GM12864 (cell line): ENCODE measurements at regions not wholly inside any gene's neighbourhood (a gene's known extent, or its start where the extent isn't known, plus 50 kb on each side); places are given as distances from the start of the nearest gene placed in this dataset.
"Not testable (repeated sequence)": the region's sequence is repeated elsewhere in the genome, so short reads cannot be mapped to it uniquely, and the experiment has no call there.

Source experiments
- DNase-seq: peaks from one replicate; pipeline ENCODE4 v3.0.0-alpha.2; 2011; ENCODE audit warnings: low read depth
- H3K4me3 ChIP-seq: 2 replicates; pipeline ENCODE4 v1.5.1; 2011; ENCODE audit warnings: mild to moderate bottlenecking, low read depth, low read length, control low read depth
- CTCF ChIP-seq: IDR thresholded peaks from 2 replicates; pipeline ENCODE4 v1.5.1; 2011; ENCODE audit warnings: low read depth, mild to moderate bottlenecking, moderate library complexity, low read length, control low read depth, inconsistent platforms; ENCODE audit errors: missing control alignments

GRCh38 chr5:91487420-91487819 is 104.3 kb upstream of the ARRDC3 start:
- no peak for DNase-seq
- TF ChIP-seq CTCF: no peak
- no peak overlapping the region for H3K4me3 ChIP-seq

DNA sequence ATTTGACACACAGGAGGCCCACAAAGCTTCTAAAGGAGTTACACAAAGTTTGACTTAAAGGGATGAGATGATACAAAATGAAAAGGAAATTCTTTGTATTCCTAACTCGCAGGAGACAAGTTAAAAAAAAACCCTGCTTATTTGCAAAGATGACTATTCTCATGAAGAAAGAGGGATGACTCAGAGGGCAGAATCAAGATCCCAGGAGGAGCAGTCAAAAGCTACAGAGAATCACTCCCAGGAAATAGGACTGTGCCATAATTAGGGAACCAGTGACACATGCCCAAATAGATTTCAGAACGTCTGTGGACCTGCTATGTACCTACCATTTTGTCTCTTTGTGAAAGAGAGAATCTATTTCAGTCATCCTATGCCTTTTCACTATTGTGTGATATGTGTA is 103.5 kb upstream of the ARRDC3 start:
- DNase-seq: no peak
- no peak for TF ChIP-seq CTCF
- H3K4me3 ChIP-seq: no peak overlapping the region

DNA sequence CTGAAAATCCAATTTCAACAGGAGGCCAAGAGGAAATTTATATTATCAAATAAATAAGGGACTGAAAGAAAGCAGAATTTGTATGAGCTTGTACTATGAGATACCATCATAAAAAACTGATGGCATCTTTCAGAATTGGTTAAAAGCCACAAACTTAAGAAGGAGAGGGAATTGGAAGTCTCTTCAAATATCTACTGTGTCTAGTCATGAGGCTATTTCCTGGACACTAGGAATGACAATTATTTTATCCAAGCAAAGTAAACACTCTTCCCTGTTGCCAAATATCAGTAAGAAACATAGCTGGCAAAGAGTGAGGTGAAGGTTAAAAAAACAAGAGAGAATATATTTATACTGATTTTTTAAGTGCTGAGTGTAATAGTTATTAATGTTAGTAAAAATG is 101.5 kb upstream of the ARRDC3 start:
- no peak for TF ChIP-seq CTCF
- no peak for DNase-seq
- no peak overlapping the region for H3K4me3 ChIP-seq

DNA sequence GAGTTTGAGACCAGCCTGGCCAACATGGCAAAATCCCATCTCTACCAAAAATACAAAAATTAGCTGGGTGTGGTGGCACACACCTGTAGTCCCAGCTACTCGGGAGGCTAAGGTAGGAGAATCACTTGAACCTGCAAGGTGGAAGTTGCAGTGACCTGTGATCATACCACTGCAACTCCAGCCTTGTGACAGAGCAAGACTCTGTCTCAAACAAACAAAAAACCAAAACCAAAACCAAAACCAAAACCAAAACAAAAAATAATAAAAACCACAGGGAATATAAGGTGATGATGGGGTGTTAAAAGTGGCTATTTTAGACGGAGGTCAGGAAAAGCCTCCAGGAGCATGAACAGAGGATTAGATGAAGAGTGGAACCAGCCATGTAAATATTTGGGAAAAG is 96.3 kb upstream of the ARRDC3 start:
- H3K4me3 ChIP-seq, DNase-seq: not testable (repeated sequence)

GRCh38 chr5:91478096-91478495 is 95.0 kb upstream of the ARRDC3 start:
- no peak for DNase-seq
- no peak for TF ChIP-seq CTCF
- no peak overlapping the region for H3K4me3 ChIP-seq

DNA sequence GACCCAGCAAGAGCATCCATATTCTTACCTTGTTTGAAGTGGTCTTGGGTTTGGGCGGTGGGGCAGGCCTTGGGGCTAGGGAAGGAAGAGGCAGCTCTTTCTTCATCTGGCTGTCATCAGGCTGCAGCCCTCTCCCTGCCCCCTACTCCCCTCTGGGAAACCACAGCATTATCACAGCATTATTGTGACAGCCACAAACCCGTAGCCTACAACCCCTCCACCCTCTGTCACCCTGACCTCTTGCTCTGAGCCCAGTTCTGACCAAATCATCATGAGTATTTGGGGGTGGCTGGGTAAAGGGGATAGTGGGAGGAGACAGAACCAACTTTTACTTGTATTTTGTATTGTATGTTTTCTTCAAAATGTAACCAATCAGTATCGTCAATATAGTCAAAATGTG is 94.3 kb upstream of the ARRDC3 start:
- no peak for TF ChIP-seq CTCF
- H3K4me3 ChIP-seq: no peak overlapping the region
- DNase-seq: no peak

DNA sequence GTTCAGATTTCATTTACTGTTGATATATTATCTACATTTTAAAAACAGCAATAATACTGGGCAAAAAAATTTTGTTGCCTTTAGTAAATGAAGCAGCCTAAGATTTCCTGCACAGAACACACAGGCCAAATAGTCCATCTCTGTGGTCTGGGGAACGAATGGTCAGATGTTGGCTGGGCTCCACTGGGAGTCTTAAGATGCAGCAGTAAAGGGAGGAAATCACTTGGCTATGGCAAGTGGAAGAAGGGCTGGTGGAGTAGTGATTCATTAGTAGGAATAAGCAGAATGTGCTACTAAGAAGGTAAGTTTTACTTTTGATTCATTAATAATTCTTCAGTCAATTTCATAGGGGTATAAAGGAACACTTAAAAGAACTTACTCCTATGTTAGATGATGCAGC is 91.1 kb upstream of the ARRDC3 start:
- no peak overlapping the region for H3K4me3 ChIP-seq
- DNase-seq: no peak
- no peak for TF ChIP-seq CTCF

- no peak for TF ChIP-seq CTCF
- no peak overlapping the region for H3K4me3 ChIP-seq
- DNase-seq: no peak
Observed at GRCh38 chr5:91472631-91473030, 89.5 kb upstream of the ARRDC3 start.
